ENCODE measurements at regions not wholly inside any gene's neighbourhood (a gene's known extent, or its start where the extent isn't known, plus 50 kb on each side); places are given as distances from the start of the nearest gene placed in this dataset.

GRCh38 chr13:44221657-44222056 lies 152.0 kb upstream of the SERP2 start:
- H3K4me1 ChIP-seq (ENCODE audit: control insufficient read depth in 1 of 2, extremely low read depth in 1 of 2, insufficient read depth in 2 of 2, low read length in 2 of 2) = no peaks in the 10 kb centered on the region
- Mint-ChIP-seq H3K4me1 (no peaks in the 10 kb centered on the region), H3K4me3 (no peak overlapping the region), H3K27ac (no peak overlapping the region), H3K27me3 (peaks cover 0 to 4% of the 10 kb centered on the region in 2 donors), H3K9me3 (no peaks in the 10 kb centered on the region), H3K36me3 (no peaks in the 10 kb centered on the region)
- ChIA-PET POLR2A (no interaction called here), CTCF (no interaction called here)
- ATAC-seq (replicated peaks in 1 of 4) (no peak), DNase-seq (no peak)
- 88% methylated on average over 3 of the region's 4 CpGs for WGBS (ENCODE audit: insufficient coverage)
- no peak overlapping the region for H3K4me3 ChIP-seq (ENCODE audit: control insufficient read depth in 1 of 2, extremely low read depth in 1 of 2, low read length in 1 of 2)
- peaks cover 0 to 2% of the 10 kb centered on the region in 2 experiments for H3K27me3 ChIP-seq (replicated peaks in 1 of 2; ENCODE audit: control insufficient read depth in 2 of 2, extremely low read depth in 1 of 2, insufficient read depth in 2 of 2, low read length in 1 of 2)
- no peaks in the 10 kb centered on the region for H3K36me3 ChIP-seq (ENCODE audit: control insufficient read depth in 2 of 2, extremely low read depth in 1 of 2, insufficient read depth in 1 of 2, low read length in 1 of 2)
- H3K27ac ChIP-seq (ENCODE audit: low read length) = no peak overlapping the region
- H3K9me3 ChIP-seq = no peaks in the 10 kb centered on the region

- ChIA-PET CTCF (interaction anchor here in 1 of 2 donors (0.7 kb wide), 1 partner anchor 180 kb away, joined by 4 read pairs; no protein-coding TSS in a partner anchor), POLR2A (interaction anchor here in 1 of 2 donors (0.5 kb wide), 1 partner anchor 168 kb away, joined by 6 read pairs; no protein-coding TSS in a partner anchor)
- WGBS (ENCODE audit: insufficient coverage) = no CpG with 5 or more reads among the region's 2 CpGs
- no peak overlapping the region for H3K4me3 ChIP-seq (ENCODE audit: control insufficient read depth in 1 of 2, extremely low read depth in 1 of 2, low read length in 1 of 2)
- H3K4me1 ChIP-seq (ENCODE audit: control insufficient read depth in 1 of 2, extremely low read depth in 1 of 2, insufficient read depth in 2 of 2, low read length in 2 of 2) = no peaks in the 10 kb centered on the region
- H3K9me3 ChIP-seq = no peaks in the 10 kb centered on the region
- no peaks in the 10 kb centered on the region for H3K36me3 Mint-ChIP-seq
- H3K9me3 Mint-ChIP-seq = no peaks in the 10 kb centered on the region
- H3K4me3 Mint-ChIP-seq = no peak overlapping the region
- H3K27me3 ChIP-seq (replicated peaks in 1 of 2; ENCODE audit: control insufficient read depth in 2 of 2, extremely low read depth in 1 of 2, insufficient read depth in 2 of 2, low read length in 1 of 2) = peaks cover 0 to 5% of the 10 kb centered on the region in 2 experiments
- no peak overlapping the region for H3K27ac ChIP-seq (ENCODE audit: low read length)
- H3K27ac Mint-ChIP-seq = no peak overlapping the region
- H3K36me3 ChIP-seq (ENCODE audit: control insufficient read depth in 2 of 2, extremely low read depth in 1 of 2, insufficient read depth in 1 of 2, low read length in 1 of 2) = no peaks in the 10 kb centered on the region
- ATAC-seq (replicated peaks in 1 of 4) (no peak), DNase-seq (no peak)
- no peaks in the 10 kb centered on the region for H3K4me1 Mint-ChIP-seq
- H3K27me3 Mint-ChIP-seq = peaks cover 0 to 4% of the 10 kb centered on the region in 2 donors
Observed at GRCh38 chr13:44223770-44224444, 149.7 kb upstream of the SERP2 start.

GRCh38 chr13:44224450-44225149 lies 149.0 kb upstream of the SERP2 start:
- Histone ChIP-seq H3K36me3 (ENCODE audit: control insufficient read depth in 2 of 2, extremely low read depth in 1 of 2, insufficient read depth in 1 of 2, low read length in 1 of 2) (no peaks in the 10 kb centered on the region), H3K9me3 (no peaks in the 10 kb centered on the region), H3K27ac (ENCODE audit: low read length) (no peak overlapping the region), H3K4me1 (ENCODE audit: control insufficient read depth in 1 of 2, extremely low read depth in 1 of 2, insufficient read depth in 2 of 2, low read length in 2 of 2) (no peaks in the 10 kb centered on the region), H3K27me3 (replicated peaks in 1 of 2; ENCODE audit: control insufficient read depth in 2 of 2, extremely low read depth in 1 of 2, insufficient read depth in 2 of 2, low read length in 1 of 2) (peaks cover 0 to 6% of the 10 kb centered on the region in 2 experiments), H3K4me3 (ENCODE audit: control insufficient read depth in 1 of 2, extremely low read depth in 1 of 2, low read length in 1 of 2) (no peak overlapping the region)
- POLR2A ChIA-PET = no interaction called here
- CTCF ChIA-PET = no interaction called here
- ATAC-seq (replicated peaks in 1 of 4) (no peak), DNase-seq (no peak)
- no peaks in the 10 kb centered on the region for H3K36me3 Mint-ChIP-seq
- no peak overlapping the region for H3K4me3 Mint-ChIP-seq
- no peaks in the 10 kb centered on the region for H3K9me3 Mint-ChIP-seq
- no peaks in the 10 kb centered on the region for H3K4me1 Mint-ChIP-seq
- no peak overlapping the region for H3K27ac Mint-ChIP-seq
- H3K27me3 Mint-ChIP-seq = peaks cover 0 to 4% of the 10 kb centered on the region in 2 donors
- WGBS (ENCODE audit: insufficient coverage) = no CpG with 5 or more reads among the region's 2 CpGs

- WGBS (ENCODE audit: insufficient coverage) = 81% methylated on average over 8 of the region's 11 CpGs
- DNase-seq = peak in 1 of 35 experiments; percentile 9
- Histone ChIP-seq H3K9me3 (no peaks in the 10 kb centered on the region), H3K27me3 (replicated peaks in 1 of 2; ENCODE audit: control insufficient read depth in 2 of 2, extremely low read depth in 1 of 2, insufficient read depth in 2 of 2, low read length in 1 of 2) (peaks cover 0 to 4% of the 10 kb centered on the region in 2 experiments), H3K4me1 (ENCODE audit: control insufficient read depth in 1 of 2, extremely low read depth in 1 of 2, insufficient read depth in 2 of 2, low read length in 2 of 2) (no peaks in the 10 kb centered on the region), H3K36me3 (ENCODE audit: control insufficient read depth in 2 of 2, extremely low read depth in 1 of 2, insufficient read depth in 1 of 2, low read length in 1 of 2) (no peaks in the 10 kb centered on the region), H3K4me3 (ENCODE audit: control insufficient read depth in 1 of 2, extremely low read depth in 1 of 2, low read length in 1 of 2) (no peak overlapping the region), H3K27ac (ENCODE audit: low read length) (no peak overlapping the region)
- Mint-ChIP-seq H3K27me3 (peaks cover 0 to 2% of the 10 kb centered on the region in 2 donors), H3K4me1 (no peaks in the 10 kb centered on the region), H3K9me3 (no peaks in the 10 kb centered on the region), H3K4me3 (no peak overlapping the region), H3K27ac (no peak overlapping the region), H3K36me3 (no peaks in the 10 kb centered on the region)
- POLR2A ChIA-PET = no interaction called here
- CTCF ChIA-PET = no interaction called here
- ATAC-seq (replicated peaks in 1 of 4) = no peak
Observed at GRCh38 chr13:44229371-44230030, 144.1 kb upstream of the SERP2 start.

GRCh38 chr13:44230071-44230470 lies 143.6 kb upstream of the SERP2 start:
- ATAC-seq (replicated peaks in 1 of 4) (no peak), DNase-seq (no peak)
- Mint-ChIP-seq H3K4me3 (no peak overlapping the region), H3K27ac (no peak overlapping the region), H3K36me3 (no peaks in the 10 kb centered on the region), H3K9me3 (no peaks in the 10 kb centered on the region), H3K4me1 (no peaks in the 10 kb centered on the region), H3K27me3 (peaks cover 0 to 2% of the 10 kb centered on the region in 2 donors)
- Histone ChIP-seq H3K4me1 (ENCODE audit: control insufficient read depth in 1 of 2, extremely low read depth in 1 of 2, insufficient read depth in 2 of 2, low read length in 2 of 2) (no peaks in the 10 kb centered on the region), H3K9me3 (no peaks in the 10 kb centered on the region), H3K36me3 (ENCODE audit: control insufficient read depth in 2 of 2, extremely low read depth in 1 of 2, insufficient read depth in 1 of 2, low read length in 1 of 2) (no peaks in the 10 kb centered on the region), H3K27me3 (replicated peaks in 1 of 2; ENCODE audit: control insufficient read depth in 2 of 2, extremely low read depth in 1 of 2, insufficient read depth in 2 of 2, low read length in 1 of 2) (peaks cover 0 to 4% of the 10 kb centered on the region in 2 experiments), H3K4me3 (ENCODE audit: control insufficient read depth in 1 of 2, extremely low read depth in 1 of 2, low read length in 1 of 2) (no peak overlapping the region), H3K27ac (ENCODE audit: low read length) (no peak overlapping the region)
- ChIA-PET POLR2A (no interaction called here), CTCF (no interaction called here)
- 92% methylated on average over 2 of the region's 7 CpGs for WGBS (ENCODE audit: insufficient coverage)

GRCh38 chr13:44230736-44231135 lies 142.9 kb upstream of the SERP2 start:
- Mint-ChIP-seq H3K4me3 (no peak overlapping the region), H3K27me3 (peaks cover 0 to 2% of the 10 kb centered on the region in 2 donors), H3K27ac (no peak overlapping the region), H3K36me3 (no peaks in the 10 kb centered on the region), H3K9me3 (no peaks in the 10 kb centered on the region), H3K4me1 (no peaks in the 10 kb centered on the region)
- 80% methylated on average over 1 of the region's 6 CpGs for WGBS (ENCODE audit: insufficient coverage)
- no peak overlapping the region for H3K4me3 ChIP-seq (ENCODE audit: control insufficient read depth in 1 of 2, extremely low read depth in 1 of 2, low read length in 1 of 2)
- no peaks in the 10 kb centered on the region for H3K9me3 ChIP-seq
- ATAC-seq (replicated peaks in 1 of 4) (no peak), DNase-seq (no peak)
- H3K4me1 ChIP-seq (ENCODE audit: control insufficient read depth in 1 of 2, extremely low read depth in 1 of 2, insufficient read depth in 2 of 2, low read length in 2 of 2) = no peaks in the 10 kb centered on the region
- ChIA-PET CTCF (no interaction called here), POLR2A (no interaction called here)
- H3K27me3 ChIP-seq (replicated peaks in 1 of 2; ENCODE audit: control insufficient read depth in 2 of 2, extremely low read depth in 1 of 2, insufficient read depth in 2 of 2, low read length in 1 of 2) = peaks cover 0 to 4% of the 10 kb centered on the region in 2 experiments
- no peak overlapping the region for H3K27ac ChIP-seq (ENCODE audit: low read length)
- no peaks in the 10 kb centered on the region for H3K36me3 ChIP-seq (ENCODE audit: control insufficient read depth in 2 of 2, extremely low read depth in 1 of 2, insufficient read depth in 1 of 2, low read length in 1 of 2)

All from T-cell (primary cell).